K562 (cell line): ENCODE measurements at regions not wholly inside any gene's neighbourhood (a gene's known extent, or its start where the extent isn't known, plus 50 kb on each side); places are given as distances from the start of the nearest gene placed in this dataset.

Experiments used
- ATAC-seq: fragments of 200-7000 bp; cut with Tn5 transposase; 3 replicates; pipeline ENCODE4 v1.9.1; 2020; ENCODE audit warnings: moderate library complexity
- BruUV-seq: library from RNA; stranded (reverse); fragments of 400-500 nt; replicated peaks from 2 replicates; lab custom pipeline; 2021; lab: Mats Ljungman, UMichigan
- CTCF ChIA-PET: fragments of 300-600 bp; formaldehyde crosslinking; extraction: SDS; loops from one replicate; lab custom pipeline; 2021; ENCODE audit warnings: low intra/inter-chr PET ratio; lab: Yijun Ruan, JAX
- POLR2A ChIA-PET: fragments of 300-600, 350-650 bp; sonication (Branson Sonifier 250); formaldehyde crosslinking; extraction: SDS; loops from one replicate; lab custom pipeline; 2021; ENCODE audit warnings: antibody characterized with exemption, inconsistent platforms; lab: Yijun Ruan, JAX
- DNase-seq, 4 experiments: peaks; one replicate each; pipeline versions ENCODE4 v3.0.0 to v3.0.0-alpha.2; 2011 to 2018; ENCODE audit warnings: low spot score in 3 of 4, mixed read lengths in 3 of 4; ENCODE audit errors: extremely low read depth in 1 of 4
- FAIRE-seq: peaks from 2 replicates; lab custom pipeline; 2011; peaks lifted over from hg19 to GRCh38; lab: Jason Lieb, UNC
- H2AFZ ChIP-seq: 2 replicates; pipeline ENCODE4 v1.6.0; 2011; ENCODE audit warnings: low read depth, low read length, control low read depth, inconsistent platforms
- H3K27ac ChIP-seq: fragments of 200-600 bp; 3 replicates; pipeline ENCODE4 v1.8.0; 2011; ENCODE audit warnings: low read depth, mild to moderate bottlenecking, control low read depth, inconsistent platforms, low read length, moderate library complexity, mixed read lengths; ENCODE audit errors: extremely low read depth
- H3K27me3 ChIP-seq, 2 experiments: fragments of 300-600 bp in 1 of 2; 2 replicates in 1 of 2; 3 replicates in 1 of 2; pipeline versions ENCODE4 v1.6.0 to v1.8.0; 2011; ENCODE audit warnings: inconsistent platforms in 2 of 2, low read length in 2 of 2, mild to moderate bottlenecking in 1 of 2, mixed read lengths in 1 of 2, moderate library complexity in 1 of 2; ENCODE audit not compliant: control insufficient read depth in 2 of 2, insufficient read depth in 2 of 2
- H3K36me3 ChIP-seq: fragments of 300-600 bp; 3 replicates; pipeline ENCODE4 v1.8.0; 2011; ENCODE audit warnings: mild to moderate bottlenecking, low read length, inconsistent platforms; ENCODE audit not compliant: control insufficient read depth, insufficient read depth
- H3K4me1 ChIP-seq, 2 experiments: fragments of 200-600 bp in 1 of 2; replicated peaks in 1 of 2; 2 replicates in 1 of 2; 3 replicates in 1 of 2; pipeline versions ENCODE4 v1.5.1 to v1.8.0; 2011; ENCODE audit warnings: inconsistent platforms in 2 of 2, low read length in 2 of 2, mild to moderate bottlenecking in 1 of 2, mixed read lengths in 1 of 2, moderate library complexity in 1 of 2; ENCODE audit not compliant: control insufficient read depth in 2 of 2, insufficient read depth in 2 of 2
- H3K4me2 ChIP-seq: 2 replicates; pipeline ENCODE4 v1.6.1; 2011; ENCODE audit warnings: low read length, control low read depth, inconsistent platforms, mixed read lengths; ENCODE audit not compliant: insufficient read depth
- H3K4me3 ChIP-seq: fragments of 200-600 bp; sonication (generic), shearing (Covaris generic); 2 replicates; pipeline ENCODE4 v1.5.1; 2016; ENCODE audit warnings: control low read depth, inconsistent platforms
- H3K79me2 ChIP-seq: fragments of 200-600 bp; 3 replicates; pipeline ENCODE4 v1.8.0; 2011; ENCODE audit warnings: low read length, inconsistent platforms; ENCODE audit not compliant: control insufficient read depth, insufficient read depth
- H3K9ac ChIP-seq, 2 experiments: 2 replicates each; pipeline versions ENCODE4 v1.6.0 to v1.6.1; 2011; ENCODE audit warnings: low read depth in 2 of 2, low read length in 2 of 2, control low read depth in 1 of 2, inconsistent platforms in 1 of 2, mild to moderate bottlenecking in 1 of 2, mixed read lengths in 1 of 2; ENCODE audit not compliant: insufficient read depth in 1 of 2
- H3K9me1 ChIP-seq: one replicate; pipeline ENCODE4 v1.6.0; 2011; ENCODE audit warnings: inconsistent platforms, mild to moderate bottlenecking, low read length, moderate library complexity; ENCODE audit not compliant: control insufficient read depth, insufficient read depth
- H3K9me3 ChIP-seq: replicated peaks from 2 replicates; pipeline ENCODE4 v1.5.1; 2011; ENCODE audit warnings: low read depth, low read length, inconsistent platforms; ENCODE audit not compliant: control insufficient read depth, insufficient read depth
- H4K20me1 ChIP-seq: replicated peaks from 2 replicates; pipeline ENCODE4 v1.6.1; 2011; ENCODE audit warnings: low read length, inconsistent platforms, mixed read lengths; ENCODE audit not compliant: control insufficient read depth, insufficient read depth
- MAFG ChIP-seq: fragments of 450-650 bp; conservative IDR thresholded peaks from 2 replicates; pipeline ENCODE4 v1.6.1; 2016; ENCODE audit warnings: missing genetic modification characterization, missing compliant biosample characterization
- RBFOX2 ChIP-seq: fragments of 200-400 bp; formaldehyde crosslinking; IDR thresholded peaks from 2 replicates; pipeline ENCODE4 v1.6.1; 2017; ENCODE audit warnings: low read depth, mild to moderate bottlenecking, low read length, moderate library complexity
- in situ Hi-C: fragments of 300-500 bp; cut with MboI; formaldehyde crosslinking; loops from 4 replicates; pipeline ENCODE4 v1.15.0; 2018; ENCODE audit warnings: inconsistent platforms, mixed read lengths
- intact Hi-C: fragments of 100-400 bp; cut with micrococcal nuclease; formaldehyde crosslinking; loops from 2 replicates; pipeline ENCODE4 v1.14.2; 2022
- TF ChIP-seq, protein P1 (sequence below): fragments of 450-650 bp; IDR thresholded peaks from 2 replicates; pipeline ENCODE4 v1.6.1; 2018; ENCODE audit warnings: mild to moderate bottlenecking, low read depth; ENCODE audit not compliant: partially characterized antibody
- TF ChIP-seq, protein P2 (sequence below): IDR thresholded peaks from 2 replicates; pipeline ENCODE4 v1.6.1; 2016; ENCODE audit warnings: missing genetic modification characterization, missing compliant biosample characterization

DNA sequence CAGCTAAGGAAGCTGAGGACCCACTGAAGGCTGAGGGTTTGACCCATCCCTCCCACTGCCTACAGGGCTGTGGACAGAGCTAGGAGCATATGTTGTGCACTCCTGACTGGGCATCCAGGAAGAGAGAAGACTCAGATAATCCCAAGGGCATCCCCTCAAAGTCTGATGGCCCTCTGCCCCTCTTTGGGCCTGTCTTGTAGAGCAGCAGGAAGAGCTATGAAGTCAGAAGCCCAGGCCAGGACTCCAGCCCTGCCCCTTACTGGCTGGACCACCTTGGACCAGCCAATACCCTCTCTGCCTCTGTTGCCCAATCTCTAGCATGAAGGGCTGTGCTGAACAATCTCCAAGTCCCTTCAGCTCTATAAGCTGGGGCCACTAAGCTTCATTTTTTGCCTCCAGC, 210.8 kb downstream of the RPLP1 start:
- Histone ChIP-seq H3K27me3 (peaks cover 10 to 28% of the 10 kb centered on the region in 2 experiments; a peak in 3 of 5 replicates), H3K27ac (no peak overlapping the region), H3K9me1 (no peaks in the 10 kb centered on the region), H3K4me3 (no peak overlapping the region), H2AFZ (no peak overlapping the region), H3K36me3 (no peaks in the 10 kb centered on the region), H3K79me2 (no peaks in the 10 kb centered on the region), H3K9me3 (no peaks in the 10 kb centered on the region), H3K4me2 (no peak overlapping the region), H3K9ac (no peak overlapping the region), H4K20me1 (no peaks in the 10 kb centered on the region), H3K4me1 (no peaks in the 10 kb centered on the region; a peak in 1 of 5 replicates)
- intact Hi-C loops (no loop called here), in situ Hi-C loops (no loop called here)
- DNase-seq = no peak
- no TSS peak for BruUV-seq
- FAIRE-seq = no peak
- CTCF ChIA-PET = no interaction called here
- no peak for ATAC-seq
- TF ChIP-seq, protein P1, sequence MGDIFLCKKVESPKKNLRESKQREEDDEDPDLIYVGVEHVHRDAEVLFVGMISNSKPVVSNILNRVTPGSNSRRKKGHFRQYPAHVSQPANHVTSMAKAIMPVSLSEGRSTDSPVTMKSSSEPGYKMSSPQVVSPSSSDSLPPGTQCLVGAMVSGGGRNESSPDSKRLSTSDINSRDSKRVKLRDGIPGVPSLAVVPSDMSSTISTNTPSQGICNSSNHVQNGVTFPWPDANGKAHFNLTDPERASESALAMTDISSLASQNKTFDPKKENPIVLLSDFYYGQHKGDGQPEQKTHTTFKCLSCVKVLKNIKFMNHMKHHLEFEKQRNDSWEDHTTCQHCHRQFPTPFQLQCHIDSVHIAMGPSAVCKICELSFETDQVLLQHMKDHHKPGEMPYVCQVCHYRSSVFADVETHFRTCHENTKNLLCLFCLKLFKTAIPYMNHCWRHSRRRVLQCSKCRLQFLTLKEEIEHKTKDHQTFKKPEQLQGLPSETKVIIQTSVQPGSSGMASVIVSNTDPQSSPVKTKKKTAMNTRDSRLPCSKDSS = no peak
- no peak for TF ChIP-seq MAFG (tag)
- TF ChIP-seq RBFOX2 = no peak
- TF ChIP-seq, protein P2, sequence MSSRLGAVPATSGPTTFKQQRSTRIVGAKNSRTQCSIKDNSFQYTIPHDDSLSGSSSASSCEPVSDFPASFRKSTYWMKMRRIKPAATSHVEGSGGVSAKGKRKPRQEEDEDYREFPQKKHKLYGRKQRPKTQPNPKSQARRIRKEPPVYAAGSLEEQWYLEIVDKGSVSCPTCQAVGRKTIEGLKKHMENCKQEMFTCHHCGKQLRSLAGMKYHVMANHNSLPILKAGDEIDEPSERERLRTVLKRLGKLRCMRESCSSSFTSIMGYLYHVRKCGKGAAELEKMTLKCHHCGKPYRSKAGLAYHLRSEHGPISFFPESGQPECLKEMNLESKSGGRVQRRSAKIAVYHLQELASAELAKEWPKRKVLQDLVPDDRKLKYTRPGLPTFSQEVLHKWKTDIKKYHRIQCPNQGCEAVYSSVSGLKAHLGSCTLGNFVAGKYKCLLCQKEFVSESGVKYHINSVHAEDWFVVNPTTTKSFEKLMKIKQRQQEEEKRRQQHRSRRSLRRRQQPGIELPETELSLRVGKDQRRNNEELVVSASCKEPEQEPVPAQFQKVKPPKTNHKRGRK = no peak
- POLR2A ChIA-PET = interaction anchor here (0.6 to 0.7 kb wide), 2 partner anchors 14 to 764 kb away, joined by 3 read pairs; no protein-coding TSS in a partner anchor
